Parathyroid adenoma (tissue), 2 donors: ENCODE measurements at regions not wholly inside any gene's neighbourhood (a gene's known extent, or its start where the extent isn't known, plus 50 kb on each side); places are given as distances from the start of the nearest gene placed in this dataset.
"Not testable (repeated sequence)": the region's sequence is repeated elsewhere in the genome, so short reads cannot be mapped to it uniquely, and the experiment has no call there.

Source experiments
- H2AFZ ChIP-seq: fragments of 300-600 bp; sonication (generic); one replicate; pipeline ENCODE4 v1.7.0; 2017; ENCODE audit warnings: antibody characterized with exemption, mild to moderate bottlenecking
- H3K27ac ChIP-seq: fragments of 300-600 bp; sonication (generic); one replicate; pipeline ENCODE4 v1.7.0; 2017
- H3K27me3 ChIP-seq: fragments of 300-600 bp; sonication (generic); one replicate; pipeline ENCODE4 v1.7.0; 2017; ENCODE audit warnings: low read length; ENCODE audit not compliant: control insufficient read depth, insufficient read depth
- H3K36me3 ChIP-seq: fragments of 300-600 bp; sonication (generic); one replicate; pipeline ENCODE4 v1.7.0; 2017; ENCODE audit warnings: low read length; ENCODE audit not compliant: control insufficient read depth, insufficient read depth
- H3K4me1 ChIP-seq: fragments of 300-600 bp; sonication (generic); one replicate; pipeline ENCODE4 v1.7.0; 2017; ENCODE audit warnings: control low read depth
- H3K4me2 ChIP-seq: fragments of 300-600 bp; sonication (generic); one replicate; pipeline ENCODE4 v1.7.0; 2017; ENCODE audit warnings: low read length
- H3K4me3 ChIP-seq: fragments of 300-600 bp; sonication (generic); one replicate; pipeline ENCODE4 v1.7.0; 2017; ENCODE audit warnings: low read depth, low read length
- H3K79me2 ChIP-seq: fragments of 300-600 bp; sonication (generic); one replicate; pipeline ENCODE4 v1.7.0; 2017; ENCODE audit warnings: control low read depth
- H3K9ac ChIP-seq: fragments of 300-600 bp; sonication (generic); one replicate; pipeline ENCODE4 v1.7.0; 2017; ENCODE audit warnings: mild to moderate bottlenecking
- H3K9me3 ChIP-seq: fragments of 300-600 bp; sonication (generic); one replicate; pipeline ENCODE4 v1.7.0; 2017; ENCODE audit warnings: low read length; ENCODE audit not compliant: control insufficient read depth
- CTCF ChIP-seq: fragments of 300-600 bp; sonication (generic); IDR thresholded peaks from one replicate; pipeline ENCODE4 v1.7.0; 2017; ENCODE audit warnings: antibody characterized with exemption, mild to moderate bottlenecking
- donor health status: primary hyperparathyroidism.

DNA sequence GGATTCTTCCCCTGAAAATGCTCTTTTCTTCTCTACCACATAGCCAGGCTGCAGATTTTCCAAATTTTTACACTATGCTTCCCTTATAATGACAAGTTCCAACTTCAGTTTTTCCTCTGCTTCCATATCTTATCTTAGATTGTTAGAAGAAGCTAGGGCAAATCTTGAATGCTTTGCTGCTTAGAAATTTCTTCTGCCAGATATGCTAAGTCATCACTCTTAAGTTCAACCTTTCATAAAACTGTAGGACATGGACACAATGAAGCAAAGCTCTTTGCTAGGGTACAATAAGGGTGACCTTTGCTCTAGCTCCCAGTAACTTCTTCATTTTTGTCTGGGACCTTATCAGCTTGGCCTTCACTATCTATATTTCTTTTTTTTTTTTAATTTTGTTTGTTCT, 88.7 kb downstream of the NXNL2 start:
- H3K27me3 ChIP-seq = no peaks in the 10 kb centered on the region
- H3K36me3 ChIP-seq = no peaks in the 10 kb centered on the region
- H3K4me2 ChIP-seq = no peak overlapping the region
- H3K27ac ChIP-seq = no peak overlapping the region
- TF ChIP-seq CTCF = no peak
- no peaks in the 10 kb centered on the region for H3K79me2 ChIP-seq
- H3K9ac ChIP-seq = no peak overlapping the region
- H3K9me3 ChIP-seq = no peaks in the 10 kb centered on the region
- no peaks in the 10 kb centered on the region for H3K4me1 ChIP-seq
- H2AFZ ChIP-seq = no peak overlapping the region
- H3K4me3 ChIP-seq = no peak overlapping the region

DNA sequence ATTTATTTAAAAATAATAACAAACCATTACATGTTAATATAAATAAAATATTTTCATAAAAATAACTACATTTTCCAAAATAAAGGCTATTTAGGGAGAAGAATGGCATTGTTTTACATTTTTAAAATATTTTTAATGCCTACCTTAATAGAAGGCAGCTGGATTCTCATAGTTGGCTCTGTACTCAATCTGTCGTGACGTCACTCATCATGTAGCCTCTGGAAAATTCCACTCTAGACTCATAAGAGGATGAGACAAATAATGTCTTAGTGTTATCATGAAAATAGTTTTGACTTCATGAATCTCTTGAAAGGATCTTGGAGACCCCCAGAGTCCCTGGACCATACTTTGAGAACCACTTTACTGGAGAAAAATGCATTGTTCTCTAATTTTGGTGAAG, 93.1 kb downstream of the NXNL2 start:
- Histone ChIP-seq H3K4me1 (no peaks in the 10 kb centered on the region), H3K4me3 (no peak overlapping the region), H3K36me3 (no peaks in the 10 kb centered on the region), H3K79me2 (no peaks in the 10 kb centered on the region), H3K27ac (no peak overlapping the region), H3K9me3 (no peaks in the 10 kb centered on the region), H3K9ac (no peak overlapping the region), H3K4me2 (no peak overlapping the region), H3K27me3 (no peaks in the 10 kb centered on the region), H2AFZ (no peak overlapping the region)
- TF ChIP-seq CTCF = no peak

DNA sequence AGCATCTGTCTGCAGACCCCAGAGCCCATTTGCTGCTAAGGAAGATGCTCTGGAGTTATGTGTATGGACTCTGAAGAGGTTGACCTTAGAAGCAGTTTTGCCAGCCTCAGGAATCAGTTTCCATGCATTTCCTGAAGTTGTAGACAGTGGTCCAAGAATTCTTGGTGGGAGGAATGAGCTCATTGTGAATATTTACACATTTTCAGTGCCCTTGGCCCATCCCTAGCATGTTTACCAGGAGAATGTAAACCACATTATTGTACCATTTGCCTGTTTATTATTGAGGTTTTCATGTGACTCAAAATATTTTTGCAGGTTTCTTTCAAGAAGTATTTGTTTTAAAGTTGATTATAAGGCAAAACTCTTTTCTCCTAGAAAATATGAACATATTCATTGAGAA, 93.8 kb downstream of the NXNL2 start:
- H3K4me2 ChIP-seq = no peak overlapping the region
- no peak overlapping the region for H2AFZ ChIP-seq
- H3K27me3 ChIP-seq = no peaks in the 10 kb centered on the region
- no peaks in the 10 kb centered on the region for H3K9me3 ChIP-seq
- no peaks in the 10 kb centered on the region for H3K36me3 ChIP-seq
- no peak overlapping the region for H3K9ac ChIP-seq
- no peak overlapping the region for H3K4me3 ChIP-seq
- no peak for TF ChIP-seq CTCF
- no peaks in the 10 kb centered on the region for H3K79me2 ChIP-seq
- H3K27ac ChIP-seq = no peak overlapping the region
- H3K4me1 ChIP-seq = no peaks in the 10 kb centered on the region

GRCh38 chr9:88630574-88630973, 95.6 kb downstream of the NXNL2 start:
- not testable (repeated sequence) for H3K9ac ChIP-seq, H3K27me3 ChIP-seq, H3K27ac ChIP-seq, H2AFZ ChIP-seq, H3K4me3 ChIP-seq, H3K79me2 ChIP-seq, H3K36me3 ChIP-seq, H3K4me2 ChIP-seq, H3K9me3 ChIP-seq, H3K4me1 ChIP-seq

- Histone ChIP-seq H2AFZ (no peak overlapping the region), H3K4me3 (no peak overlapping the region)
Measured at GRCh38 chr9:88635151-88635550, 100.2 kb downstream of the NXNL2 start.

More at GRCh38 chr9:88635151-88635550, 100.2 kb downstream of the NXNL2 start:
- TF ChIP-seq CTCF = no peak
- H3K36me3 ChIP-seq = no peaks in the 10 kb centered on the region
- H3K79me2 ChIP-seq = no peaks in the 10 kb centered on the region
- H3K4me1 ChIP-seq = no peaks in the 10 kb centered on the region
- H3K4me2 ChIP-seq = no peak overlapping the region
- no peak overlapping the region for H3K9ac ChIP-seq
- no peaks in the 10 kb centered on the region for H3K27me3 ChIP-seq
- H3K27ac ChIP-seq = no peak overlapping the region
- H3K9me3 ChIP-seq = no peaks in the 10 kb centered on the region
